ENCODE measurements at regions not wholly inside any gene's neighbourhood (a gene's known extent, or its start where the extent isn't known, plus 50 kb on each side); places are given as distances from the start of the nearest gene placed in this dataset.

GRCh38 chr4:132565542-132565941, 583.6 kb upstream of the PCDH10 start:
- Mint-ChIP-seq H3K27me3 (ENCODE audit: unreplicated experiment) (peaks cover 6% of the 10 kb centered on the region), H3K36me3 (ENCODE audit: unreplicated experiment) (no peaks in the 10 kb centered on the region), H3K27ac (ENCODE audit: unreplicated experiment) (no peak overlapping the region), H3K4me1 (ENCODE audit: unreplicated experiment) (no peaks in the 10 kb centered on the region), H3K4me3 (ENCODE audit: unreplicated experiment) (no peak overlapping the region), H3K9me3 (ENCODE audit: unreplicated experiment) (no peaks in the 10 kb centered on the region)
- TF ChIP-seq CTCF (IDR thresholded peaks at IDR 0.05): no peak
- no peak for DNase-seq (ENCODE audit: extremely low spot score, unreplicated experiment)

DNA sequence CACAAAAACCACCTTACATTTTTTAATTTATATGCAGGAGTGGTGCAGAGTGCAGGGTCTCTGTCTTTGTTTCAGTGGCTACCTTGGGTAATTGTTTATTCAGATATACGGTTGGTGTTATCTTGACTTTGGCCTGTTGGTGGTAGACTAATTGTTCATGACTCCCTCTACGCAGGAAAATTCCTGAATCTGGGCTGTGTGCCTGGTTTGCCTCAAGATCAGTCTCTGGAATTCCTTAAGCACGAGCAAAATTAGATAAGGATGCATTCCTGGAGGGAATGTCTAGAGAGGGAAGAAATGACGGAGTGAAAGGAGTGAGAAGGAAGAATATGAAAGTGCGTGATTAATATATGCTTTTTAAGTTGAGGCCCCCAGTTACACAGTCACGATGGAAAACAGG, 576.9 kb upstream of the PCDH10 start:
- TF ChIP-seq CTCF (IDR thresholded peaks at IDR 0.05): no peak
- Mint-ChIP-seq H3K9me3 (ENCODE audit: unreplicated experiment) (no peaks in the 10 kb centered on the region), H3K27ac (ENCODE audit: unreplicated experiment) (no peak overlapping the region), H3K27me3 (ENCODE audit: unreplicated experiment) (peaks cover 16% of the 10 kb centered on the region), H3K36me3 (ENCODE audit: unreplicated experiment) (no peaks in the 10 kb centered on the region), H3K4me1 (ENCODE audit: unreplicated experiment) (no peaks in the 10 kb centered on the region), H3K4me3 (ENCODE audit: unreplicated experiment) (no peak overlapping the region)
- DNase-seq (ENCODE audit: extremely low spot score, unreplicated experiment): no peak

GRCh38 chr4:132587626-132588025, 561.5 kb upstream of the PCDH10 start:
- Mint-ChIP-seq H3K36me3 (ENCODE audit: unreplicated experiment) (no peaks in the 10 kb centered on the region), H3K4me3 (ENCODE audit: unreplicated experiment) (no peak overlapping the region), H3K4me1 (ENCODE audit: unreplicated experiment) (peaks cover 2% of the 10 kb centered on the region), H3K27ac (ENCODE audit: unreplicated experiment) (no peak overlapping the region), H3K9me3 (ENCODE audit: unreplicated experiment) (peaks cover 4% of the 10 kb centered on the region), H3K27me3 (ENCODE audit: unreplicated experiment) (no peaks in the 10 kb centered on the region)
- DNase-seq (ENCODE audit: extremely low spot score, unreplicated experiment): no peak
- TF ChIP-seq CTCF (IDR thresholded peaks at IDR 0.05): no peak

DNA sequence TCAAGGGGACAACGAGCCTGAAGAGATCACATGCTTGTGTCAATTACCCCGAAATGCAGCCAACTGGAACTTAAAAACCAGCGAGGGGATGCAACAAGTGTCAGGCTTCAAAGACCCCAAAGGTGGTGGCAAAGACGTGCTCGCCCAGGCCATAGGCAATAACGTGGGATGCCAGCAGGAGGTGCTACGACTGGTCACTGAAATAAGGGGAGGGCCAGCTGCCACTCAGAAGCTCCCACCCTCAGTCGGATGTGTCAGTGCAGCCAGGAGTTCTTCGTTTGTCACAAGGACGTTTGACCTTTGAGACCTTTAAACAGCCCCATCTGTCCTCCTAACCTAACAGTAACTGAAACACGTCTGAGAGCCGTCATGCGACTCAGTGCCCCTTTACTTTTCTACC, 556.8 kb upstream of the PCDH10 start:
- no peak for TF ChIP-seq CTCF (IDR thresholded peaks at IDR 0.05)
- H3K4me3 Mint-ChIP-seq (ENCODE audit: unreplicated experiment): no peak overlapping the region
- H3K4me1 Mint-ChIP-seq (ENCODE audit: unreplicated experiment): peaks cover 2% of the 10 kb centered on the region
- no peaks in the 10 kb centered on the region for H3K27me3 Mint-ChIP-seq (ENCODE audit: unreplicated experiment)
- H3K27ac Mint-ChIP-seq (ENCODE audit: unreplicated experiment): no peak overlapping the region
- no peak for DNase-seq (ENCODE audit: extremely low spot score, unreplicated experiment)
- no peaks in the 10 kb centered on the region for H3K36me3 Mint-ChIP-seq (ENCODE audit: unreplicated experiment)
- peaks cover 4% of the 10 kb centered on the region for H3K9me3 Mint-ChIP-seq (ENCODE audit: unreplicated experiment)

DNA sequence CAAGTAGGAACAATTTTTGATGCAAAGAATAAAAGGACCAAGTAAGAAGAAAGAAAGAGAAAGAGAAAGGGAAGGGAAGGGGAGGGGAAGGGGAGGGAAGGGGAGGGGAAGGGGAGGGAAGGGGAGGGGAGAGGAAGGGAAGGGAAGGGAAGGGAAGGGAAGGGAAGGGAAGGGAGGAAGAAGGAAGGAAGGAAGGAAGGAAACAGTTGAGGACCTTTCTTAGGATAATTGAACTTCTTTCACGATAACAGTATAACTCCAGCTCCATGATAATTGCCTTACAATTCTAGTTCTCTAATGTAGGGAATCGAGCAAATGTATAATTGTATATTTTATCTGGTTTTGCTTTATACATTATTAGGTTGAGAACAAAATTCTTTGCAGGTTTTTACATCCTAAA, 556.2 kb upstream of the PCDH10 start:
- H3K9me3 Mint-ChIP-seq (ENCODE audit: unreplicated experiment): peaks cover 4% of the 10 kb centered on the region
- no peaks in the 10 kb centered on the region for H3K27me3 Mint-ChIP-seq (ENCODE audit: unreplicated experiment)
- no peak overlapping the region for H3K27ac Mint-ChIP-seq (ENCODE audit: unreplicated experiment)
- no peaks in the 10 kb centered on the region for H3K36me3 Mint-ChIP-seq (ENCODE audit: unreplicated experiment)
- no peak for DNase-seq (ENCODE audit: extremely low spot score, unreplicated experiment)
- no peaks in the 10 kb centered on the region for H3K4me1 Mint-ChIP-seq (ENCODE audit: unreplicated experiment)
- TF ChIP-seq CTCF (IDR thresholded peaks at IDR 0.05): no peak
- no peak overlapping the region for H3K4me3 Mint-ChIP-seq (ENCODE audit: unreplicated experiment)

Data from osteocyte (in vitro differentiated cells).